HEK293 (cell line): ENCODE measurements at regions not wholly inside any gene's neighbourhood (a gene's known extent, or its start where the extent isn't known, plus 50 kb on each side); places are given as distances from the start of the nearest gene placed in this dataset.

Experiments used
- CTCF ChIA-PET: fragments of 350-600 bp; formaldehyde crosslinking; extraction: SDS; loops from one replicate; lab custom pipeline; 2021; ENCODE audit warnings: antibody characterized with exemption; lab: Yijun Ruan, JAX
- POLR2A ChIA-PET: fragments of 300-600 bp; formaldehyde crosslinking; extraction: SDS; loops from one replicate; lab custom pipeline; 2020; ENCODE audit warnings: antibody characterized with exemption, inconsistent platforms; lab: Yijun Ruan, JAX
- H3K27ac ChIP-seq: fragments of 200-500 bp; sonication (Bioruptor generic); 2 replicates; pipeline ENCODE4 v1.5.1; 2014; ENCODE audit warnings: low read depth, low read length, control low read depth, inconsistent platforms; ENCODE audit errors: extremely low read depth
- H3K36me3 ChIP-seq, 2 experiments: fragments of 200-500 bp in 1 of 2; sonication (Bioruptor generic) in 1 of 2; 1 replicate in 1 of 2; 2 replicates in 1 of 2; pipeline ENCODE4 v1.5.1; 2014 to 2017; ENCODE audit warnings: inconsistent platforms in 2 of 2, low read length in 2 of 2; ENCODE audit not compliant: control insufficient read depth in 2 of 2, insufficient read depth in 1 of 2
- H3K4me1 ChIP-seq: fragments of 200-500 bp; sonication (Bioruptor generic); 2 replicates; pipeline ENCODE4 v1.5.1; 2014; ENCODE audit warnings: mild to moderate bottlenecking, low read length, inconsistent platforms; ENCODE audit not compliant: control insufficient read depth, insufficient read depth
- H3K4me3 ChIP-seq: 2 replicates; pipeline ENCODE4 v1.5.1; 2011; ENCODE audit warnings: low read depth, mild to moderate bottlenecking, control low read depth, low read length, moderate library complexity
- H3K9me3 ChIP-seq: fragments of 200-500 bp; sonication (Bioruptor generic); 2 replicates; pipeline ENCODE4 v1.5.1; 2014; ENCODE audit warnings: low read depth, low read length, inconsistent platforms; ENCODE audit not compliant: control insufficient read depth, insufficient read depth
- EGR2 ChIP-seq: fragments of 450-650 bp; formaldehyde crosslinking; IDR thresholded peaks from 2 replicates; pipeline ENCODE4 v1.5.1; 2016; ENCODE audit warnings: low read depth, missing biosample characterization, missing genetic modification characterization
- KLF1 ChIP-seq: fragments of 450-650 bp; formaldehyde crosslinking; IDR thresholded peaks from 2 replicates; pipeline ENCODE4 v1.5.1; 2016; ENCODE audit warnings: missing biosample characterization, missing genetic modification characterization
- KLF10 ChIP-seq: fragments of 450-650 bp; IDR thresholded peaks from 2 replicates; pipeline ENCODE4 v1.5.1; 2018; ENCODE audit warnings: missing biosample characterization, mild to moderate bottlenecking, missing genetic modification characterization
- SP3 ChIP-seq: fragments of 450-650 bp; formaldehyde crosslinking; IDR thresholded peaks from 2 replicates; pipeline ENCODE4 v1.5.1; 2016; ENCODE audit warnings: missing biosample characterization, missing genetic modification characterization
- TCF7L2 ChIP-seq: IDR thresholded peaks from 2 replicates; pipeline ENCODE4 v1.6.1; 2011; ENCODE audit warnings: low read depth, mild to moderate bottlenecking, inconsistent platforms, low read length, moderate library complexity, borderline replicate concordance
- YY2 ChIP-seq: fragments of 450-650 bp; formaldehyde crosslinking; IDR thresholded peaks from 2 replicates; pipeline ENCODE4 v1.5.1; 2016; ENCODE audit warnings: missing biosample characterization, missing genetic modification characterization
- ZNF157 ChIP-seq: fragments of 450-650 bp; formaldehyde crosslinking; IDR thresholded peaks from 2 replicates; pipeline ENCODE4 v1.5.1; 2016; ENCODE audit warnings: missing biosample characterization, missing genetic modification characterization
- ZNF16 ChIP-seq: fragments of 450-650 bp; formaldehyde crosslinking; IDR thresholded peaks from 2 replicates; pipeline ENCODE4 v1.5.1; 2016; ENCODE audit warnings: low read depth, missing biosample characterization, missing genetic modification characterization
- ZNF175 ChIP-seq: fragments of 450-650 bp; formaldehyde crosslinking; IDR thresholded peaks from 2 replicates; pipeline ENCODE4 v1.5.1; 2016; ENCODE audit warnings: missing biosample characterization, missing genetic modification characterization
- ZNF2 ChIP-seq: fragments of 450-650 bp; formaldehyde crosslinking; IDR thresholded peaks from 2 replicates; pipeline ENCODE4 v1.5.1; 2016; ENCODE audit warnings: missing biosample characterization, missing genetic modification characterization
- ZNF211 ChIP-seq: fragments of 450-650 bp; formaldehyde crosslinking; IDR thresholded peaks from 2 replicates; pipeline ENCODE4 v1.5.1; 2016; ENCODE audit warnings: low read depth, missing biosample characterization, missing genetic modification characterization
- ZNF324 ChIP-seq: fragments of 450-650 bp; formaldehyde crosslinking; IDR thresholded peaks from 2 replicates; pipeline ENCODE4 v1.5.1; 2016; ENCODE audit warnings: missing biosample characterization, missing genetic modification characterization
- ZNF354C ChIP-seq: fragments of 450-650 bp; formaldehyde crosslinking; IDR thresholded peaks from 2 replicates; pipeline ENCODE4 v1.5.1; 2016; ENCODE audit warnings: missing biosample characterization, missing genetic modification characterization, low read depth, borderline replicate concordance
- ZNF394 ChIP-seq: fragments of 450-650 bp; formaldehyde crosslinking; IDR thresholded peaks from 2 replicates; pipeline ENCODE4 v1.5.1; 2016; ENCODE audit warnings: missing biosample characterization, missing genetic modification characterization, mild to moderate bottlenecking, moderate library complexity, borderline replicate concordance
- ZNF48 ChIP-seq: fragments of 450-650 bp; formaldehyde crosslinking; IDR thresholded peaks from 2 replicates; pipeline ENCODE4 v1.5.1; 2016; ENCODE audit warnings: missing biosample characterization, missing genetic modification characterization
- ZNF561 ChIP-seq: fragments of 450-650 bp; IDR thresholded peaks from 2 replicates; pipeline ENCODE4 v1.5.1; 2018; ENCODE audit warnings: missing biosample characterization, missing genetic modification characterization, borderline replicate concordance
- ZNF621 ChIP-seq: fragments of 450-650 bp; formaldehyde crosslinking; IDR thresholded peaks from 2 replicates; pipeline ENCODE4 v1.5.1; 2017; ENCODE audit warnings: missing biosample characterization, missing genetic modification characterization
- ZNF664 ChIP-seq: fragments of 450-650 bp; formaldehyde crosslinking; IDR thresholded peaks from 2 replicates; pipeline ENCODE4 v1.5.1; 2016; ENCODE audit warnings: missing biosample characterization, missing genetic modification characterization
- ZNF777 ChIP-seq: fragments of 450-650 bp; formaldehyde crosslinking; IDR thresholded peaks from 2 replicates; pipeline ENCODE4 v1.5.1; 2017; ENCODE audit warnings: missing biosample characterization, missing genetic modification characterization, borderline replicate concordance
- ZNF843 ChIP-seq: fragments of 450-650 bp; formaldehyde crosslinking; IDR thresholded peaks from 2 replicates; pipeline ENCODE4 v1.5.1; 2016; ENCODE audit warnings: missing biosample characterization, missing genetic modification characterization
- ZSCAN23 ChIP-seq: fragments of 450-650 bp; formaldehyde crosslinking; IDR thresholded peaks from 2 replicates; pipeline ENCODE4 v1.5.1; 2016; ENCODE audit warnings: missing biosample characterization, missing genetic modification characterization
- ZSCAN30 ChIP-seq: fragments of 450-650 bp; IDR thresholded peaks from 2 replicates; pipeline ENCODE4 v1.5.1; 2018; ENCODE audit warnings: missing biosample characterization, mild to moderate bottlenecking, missing genetic modification characterization, moderate library complexity
- TF ChIP-seq, protein P1 (sequence below): fragments of 450-650 bp; formaldehyde crosslinking; IDR thresholded peaks from 2 replicates; pipeline ENCODE4 v1.5.1; 2016; ENCODE audit warnings: missing biosample characterization, missing genetic modification characterization
- TF ChIP-seq, protein P2 (sequence below): fragments of 450-650 bp; formaldehyde crosslinking; IDR thresholded peaks from 2 replicates; pipeline ENCODE4 v1.5.1; 2016; ENCODE audit warnings: missing biosample characterization, missing genetic modification characterization
- TF ChIP-seq, protein P3 (sequence below): fragments of 450-650 bp; formaldehyde crosslinking; IDR thresholded peaks from 2 replicates; pipeline ENCODE4 v1.5.1; 2017; ENCODE audit warnings: missing biosample characterization, missing genetic modification characterization
- TF ChIP-seq, protein P4 (sequence below): fragments of 450-650 bp; formaldehyde crosslinking; IDR thresholded peaks from 2 replicates; pipeline ENCODE4 v1.5.1; 2016; ENCODE audit warnings: missing biosample characterization, missing genetic modification characterization
- TF ChIP-seq, protein P5 (sequence below): fragments of 450-650 bp; formaldehyde crosslinking; IDR thresholded peaks from 2 replicates; pipeline ENCODE4 v1.5.1; 2017; ENCODE audit warnings: missing biosample characterization, missing genetic modification characterization
- TF ChIP-seq, protein P6 (sequence below): fragments of 450-650 bp; formaldehyde crosslinking; IDR thresholded peaks from 2 replicates; pipeline ENCODE4 v1.5.1; 2016; ENCODE audit warnings: missing biosample characterization, missing genetic modification characterization

DNA sequence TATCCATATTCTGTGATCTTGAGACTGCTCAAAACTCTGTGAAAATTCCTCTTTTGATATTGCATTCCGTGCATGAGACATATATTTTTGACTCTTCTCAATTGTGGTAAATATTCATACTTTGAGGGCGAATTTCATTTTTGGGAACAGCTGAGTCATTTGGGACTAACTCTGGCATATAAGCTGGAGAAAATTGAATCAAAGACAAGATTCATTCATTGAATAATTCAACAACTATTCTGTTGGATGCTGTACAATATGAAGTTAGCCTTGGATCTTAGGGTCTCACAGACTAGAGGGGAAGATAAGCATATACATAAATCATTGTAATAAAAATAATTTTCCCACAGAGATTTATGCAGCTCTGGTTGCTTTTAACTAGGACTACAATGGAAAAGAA is 183.2 kb upstream of the NEBL start:
- Histone ChIP-seq H3K36me3 (no peaks in the 10 kb centered on the region), H3K4me1 (peaks cover 3% of the 10 kb centered on the region; the same call in 1 of the 2 replicates), H3K9me3 (no peaks in the 10 kb centered on the region), H3K4me3 (no peak overlapping the region), H3K27ac (no peak overlapping the region)
- ChIA-PET CTCF (interaction anchor here (0.6 to 6.3 kb wide), 7 partner anchors 9 to 1043 kb away, joined by 3 to 82 read pairs (median 4); no protein-coding TSS in a partner anchor), POLR2A (no interaction called here)
- TF ChIP-seq KLF1 (tag by site-specific recombination): no peak
- TF ChIP-seq, protein P1, sequence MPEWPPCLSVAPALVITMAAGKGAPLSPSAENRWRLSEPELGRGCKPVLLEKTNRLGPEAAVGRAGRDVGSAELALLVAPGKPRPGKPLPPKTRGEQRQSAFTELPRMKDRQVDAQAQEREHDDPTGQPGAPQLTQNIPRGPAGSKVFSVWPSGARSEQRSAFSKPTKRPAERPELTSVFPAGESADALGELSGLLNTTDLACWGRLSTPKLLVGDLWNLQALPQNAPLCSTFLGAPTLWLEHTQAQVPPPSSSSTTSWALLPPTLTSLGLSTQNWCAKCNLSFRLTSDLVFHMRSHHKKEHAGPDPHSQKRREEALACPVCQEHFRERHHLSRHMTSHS (tag by site-specific recombination): no peak
- TF ChIP-seq ZNF777: no peak
- no peak for TF ChIP-seq ZNF324 (tag by site-specific recombination)
- no peak for TF ChIP-seq ZNF175 (tag by site-specific recombination)
- no peak for TF ChIP-seq ZNF2 (tag by site-specific recombination)
- TF ChIP-seq ZSCAN23 (tag by site-specific recombination): no peak
- TF ChIP-seq TCF7L2: no peak
- TF ChIP-seq ZNF621 (tag by site-specific recombination): no peak
- TF ChIP-seq ZNF16: no peak

DNA sequence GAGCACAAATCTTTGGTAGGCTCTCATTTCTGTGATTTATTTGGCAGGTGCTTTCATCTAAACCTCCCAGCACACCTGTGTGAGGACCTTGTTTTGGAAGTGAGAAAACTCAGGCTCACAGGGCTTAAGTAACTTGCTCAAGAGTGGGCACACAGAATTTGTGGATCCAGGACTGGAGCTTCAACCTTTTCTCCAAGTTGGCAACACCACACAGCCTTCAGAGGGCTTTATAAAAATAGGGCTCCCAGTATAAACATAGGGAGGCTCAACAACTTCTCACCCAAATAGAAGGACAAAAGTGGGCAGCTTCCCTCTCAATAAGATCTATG is 182.2 kb upstream of the NEBL start:
- CTCF ChIA-PET: interaction anchor here (0.6 to 6.3 kb wide), 20 partner anchors 8 to 843 kb away, joined by 3 to 82 read pairs (median 4); no protein-coding TSS in a partner anchor
- POLR2A ChIA-PET: no interaction called here
- no peak overlapping the region for H3K4me3 ChIP-seq
- TF ChIP-seq ZNF157 (tag by site-specific recombination) (no peak), ZNF354C (tag by site-specific recombination) (no peak), EGR2 (no peak), ZNF664 (tag by site-specific recombination) (no peak), ZNF561 (tag by site-specific recombination) (no peak), ZNF211 (tag by site-specific recombination) (no peak), KLF10 (tag by site-specific recombination) (no peak), SP3 (no peak), YY2 (tag by site-specific recombination) (no peak), ZNF48 (no peak), ZSCAN30 (tag by site-specific recombination) (no peak), ZNF394 (tag by site-specific recombination) (no peak), ZNF843 (tag by site-specific recombination) (no peak)
- TF ChIP-seq, protein P2, sequence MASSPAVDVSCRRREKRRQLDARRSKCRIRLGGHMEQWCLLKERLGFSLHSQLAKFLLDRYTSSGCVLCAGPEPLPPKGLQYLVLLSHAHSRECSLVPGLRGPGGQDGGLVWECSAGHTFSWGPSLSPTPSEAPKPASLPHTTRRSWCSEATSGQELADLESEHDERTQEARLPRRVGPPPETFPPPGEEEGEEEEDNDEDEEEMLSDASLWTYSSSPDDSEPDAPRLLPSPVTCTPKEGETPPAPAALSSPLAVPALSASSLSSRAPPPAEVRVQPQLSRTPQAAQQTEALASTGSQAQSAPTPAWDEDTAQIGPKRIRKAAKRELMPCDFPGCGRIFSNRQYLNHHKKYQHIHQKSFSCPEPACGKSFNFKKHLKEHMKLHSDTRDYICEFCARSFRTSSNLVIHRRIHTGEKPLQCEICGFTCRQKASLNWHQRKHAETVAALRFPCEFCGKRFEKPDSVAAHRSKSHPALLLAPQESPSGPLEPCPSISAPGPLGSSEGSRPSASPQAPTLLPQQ (tag by site-specific recombination): no peak
- TF ChIP-seq, protein P3, sequence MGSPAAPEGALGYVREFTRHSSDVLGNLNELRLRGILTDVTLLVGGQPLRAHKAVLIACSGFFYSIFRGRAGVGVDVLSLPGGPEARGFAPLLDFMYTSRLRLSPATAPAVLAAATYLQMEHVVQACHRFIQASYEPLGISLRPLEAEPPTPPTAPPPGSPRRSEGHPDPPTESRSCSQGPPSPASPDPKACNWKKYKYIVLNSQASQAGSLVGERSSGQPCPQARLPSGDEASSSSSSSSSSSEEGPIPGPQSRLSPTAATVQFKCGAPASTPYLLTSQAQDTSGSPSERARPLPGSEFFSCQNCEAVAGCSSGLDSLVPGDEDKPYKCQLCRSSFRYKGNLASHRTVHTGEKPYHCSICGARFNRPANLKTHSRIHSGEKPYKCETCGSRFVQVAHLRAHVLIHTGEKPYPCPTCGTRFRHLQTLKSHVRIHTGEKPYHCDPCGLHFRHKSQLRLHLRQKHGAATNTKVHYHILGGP: no peak
- TF ChIP-seq, protein P4, sequence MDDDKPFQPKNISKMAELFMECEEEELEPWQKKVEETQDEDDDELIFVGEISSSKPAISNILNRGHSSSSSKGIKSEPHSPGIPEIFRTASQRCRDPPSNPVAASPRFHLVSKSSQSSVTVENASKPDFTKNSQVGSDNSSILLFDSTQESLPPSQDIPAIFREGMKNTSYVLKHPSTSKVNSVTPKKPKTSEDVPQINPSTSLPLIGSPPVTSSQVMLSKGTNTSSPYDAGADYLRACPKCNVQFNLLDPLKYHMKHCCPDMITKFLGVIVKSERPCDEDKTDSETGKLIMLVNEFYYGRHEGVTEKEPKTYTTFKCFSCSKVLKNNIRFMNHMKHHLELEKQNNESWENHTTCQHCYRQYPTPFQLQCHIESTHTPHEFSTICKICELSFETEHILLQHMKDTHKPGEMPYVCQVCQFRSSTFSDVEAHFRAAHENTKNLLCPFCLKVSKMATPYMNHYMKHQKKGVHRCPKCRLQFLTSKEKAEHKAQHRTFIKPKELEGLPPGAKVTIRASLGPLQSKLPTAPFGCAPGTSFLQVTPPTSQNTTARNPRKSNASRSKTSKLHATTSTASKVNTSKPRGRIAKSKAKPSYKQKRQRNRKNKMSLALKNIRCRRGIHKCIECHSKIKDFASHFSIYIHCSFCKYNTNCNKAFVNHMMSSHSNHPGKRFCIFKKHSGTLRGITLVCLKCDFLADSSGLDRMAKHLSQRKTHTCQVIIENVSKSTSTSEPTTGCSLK (tag by site-specific recombination): no peak
- TF ChIP-seq, protein P5, sequence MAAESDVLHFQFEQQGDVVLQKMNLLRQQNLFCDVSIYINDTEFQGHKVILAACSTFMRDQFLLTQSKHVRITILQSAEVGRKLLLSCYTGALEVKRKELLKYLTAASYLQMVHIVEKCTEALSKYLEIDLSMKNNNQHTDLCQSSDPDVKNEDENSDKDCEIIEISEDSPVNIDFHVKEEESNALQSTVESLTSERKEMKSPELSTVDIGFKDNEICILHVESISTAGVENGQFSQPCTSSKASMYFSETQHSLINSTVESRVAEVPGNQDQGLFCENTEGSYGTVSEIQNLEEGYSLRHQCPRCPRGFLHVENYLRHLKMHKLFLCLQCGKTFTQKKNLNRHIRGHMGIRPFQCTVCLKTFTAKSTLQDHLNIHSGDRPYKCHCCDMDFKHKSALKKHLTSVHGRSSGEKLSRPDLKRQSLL (tag by site-specific recombination): no peak
- TF ChIP-seq, protein P6, sequence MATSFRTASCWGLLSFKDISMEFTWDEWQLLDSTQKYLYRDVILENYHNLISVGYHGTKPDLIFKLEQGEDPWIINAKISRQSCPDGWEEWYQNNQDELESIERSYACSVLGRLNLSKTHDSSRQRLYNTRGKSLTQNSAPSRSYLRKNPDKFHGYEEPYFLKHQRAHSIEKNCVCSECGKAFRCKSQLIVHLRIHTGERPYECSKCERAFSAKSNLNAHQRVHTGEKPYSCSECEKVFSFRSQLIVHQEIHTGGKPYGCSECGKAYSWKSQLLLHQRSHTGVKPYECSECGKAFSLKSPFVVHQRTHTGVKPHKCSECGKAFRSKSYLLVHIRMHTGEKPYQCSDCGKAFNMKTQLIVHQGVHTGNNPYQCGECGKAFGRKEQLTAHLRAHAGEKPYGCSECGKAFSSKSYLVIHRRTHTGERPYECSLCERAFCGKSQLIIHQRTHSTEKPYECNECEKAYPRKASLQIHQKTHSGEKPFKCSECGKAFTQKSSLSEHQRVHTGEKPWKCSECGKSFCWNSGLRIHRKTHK (tag by site-specific recombination): no peak

More for the DNA sequence above, 182.2 kb upstream of the NEBL start:
- H3K9me3 ChIP-seq: no peaks in the 10 kb centered on the region
- no peaks in the 10 kb centered on the region for H3K36me3 ChIP-seq
- H3K4me1 ChIP-seq: peaks cover 3% of the 10 kb centered on the region; the same call in 1 of the 2 replicates
- H3K27ac ChIP-seq: no peak overlapping the region
